ENCODE measurements at regions not wholly inside any gene's neighbourhood (a gene's known extent, or its start where the extent isn't known, plus 50 kb on each side); places are given as distances from the start of the nearest gene placed in this dataset.
"Not testable (repeated sequence)": the region's sequence is repeated elsewhere in the genome, so short reads cannot be mapped to it uniquely, and the experiment has no call there.

DNA sequence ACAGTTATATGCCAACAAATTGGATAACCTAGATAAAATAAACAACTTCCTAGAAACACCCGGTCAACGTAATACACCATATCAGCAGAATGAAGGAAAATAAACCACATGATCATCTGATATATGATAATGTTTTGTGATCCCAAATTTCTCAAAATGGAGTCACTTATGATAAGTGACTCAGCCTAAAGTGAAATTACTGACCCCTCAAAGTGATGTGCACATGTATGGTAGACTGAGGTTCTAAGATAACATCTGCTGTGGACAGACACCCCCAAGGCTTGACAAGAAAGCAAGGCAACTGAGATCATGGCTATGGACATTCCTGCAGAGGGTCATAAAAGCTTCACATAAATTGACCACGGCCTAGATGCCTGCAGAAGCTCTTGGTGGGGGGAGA, 105.1 kb upstream of the DCN start:
- no peak for DNase-seq (ENCODE audit: extremely low read depth in 1 of 2, low read depth in 1 of 2)

DNA sequence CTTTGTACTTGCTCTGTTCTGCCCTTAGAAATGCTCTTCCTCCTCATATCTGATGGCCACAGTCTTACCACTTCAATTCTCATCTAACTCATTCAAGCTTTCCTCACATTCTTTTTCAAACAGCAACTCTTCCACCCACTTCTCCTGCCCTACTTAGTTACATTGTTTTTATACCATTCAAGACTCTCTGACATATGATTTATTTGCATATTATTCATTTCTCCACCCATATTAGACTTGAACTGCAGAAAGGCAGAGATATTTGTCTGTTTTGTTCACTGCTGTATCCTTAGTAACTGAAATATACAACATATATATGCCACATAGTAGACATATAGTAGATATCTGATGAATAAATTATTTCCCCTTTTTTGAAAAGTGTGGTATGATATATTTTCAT, 95.5 kb upstream of the DCN start:
- no peak for DNase-seq (ENCODE audit: extremely low read depth in 1 of 2, low read depth in 1 of 2)

DNA sequence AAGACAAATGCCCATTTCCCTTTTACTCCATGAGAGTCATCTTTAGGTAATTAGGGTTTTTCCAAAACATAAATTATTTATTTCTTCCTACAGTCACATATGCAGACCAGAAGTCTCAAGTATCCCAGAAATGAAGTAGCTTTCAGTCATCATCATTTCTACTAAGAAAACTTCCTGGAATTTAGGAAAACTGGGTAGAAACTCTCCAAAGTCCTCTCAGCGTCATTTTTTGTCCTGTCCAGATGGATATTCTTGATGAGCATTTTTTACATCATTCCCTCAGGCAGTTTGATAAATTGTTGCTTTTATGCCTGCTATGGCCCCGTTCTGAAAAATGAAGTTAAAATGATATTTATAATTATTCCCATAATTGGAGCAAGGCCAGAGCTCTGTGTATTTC, 93.9 kb upstream of the DCN start:
- no peak for DNase-seq (ENCODE audit: extremely low read depth in 1 of 2, low read depth in 1 of 2)

DNA sequence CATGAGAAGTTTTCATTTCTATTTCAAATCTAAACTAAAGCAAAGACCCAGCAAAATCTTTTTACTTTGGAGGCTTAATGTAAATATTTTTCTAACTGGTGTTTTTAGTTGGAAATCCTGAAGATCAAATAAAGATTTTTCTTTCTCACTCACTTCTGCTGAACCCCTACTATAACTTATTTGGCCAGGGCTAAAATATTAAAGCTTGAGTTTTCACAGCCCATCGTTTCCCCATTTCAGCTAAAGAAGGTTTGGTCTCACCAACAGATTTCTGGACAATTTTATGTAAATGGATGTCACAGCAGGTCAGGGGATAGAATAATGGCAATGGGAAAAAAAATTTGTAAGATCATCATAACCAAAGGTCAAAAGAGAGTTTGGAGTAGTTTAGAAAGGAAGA, 92.7 kb upstream of the DCN start:
- DNase-seq (ENCODE audit: extremely low read depth in 1 of 2, low read depth in 1 of 2): no peak

DNA sequence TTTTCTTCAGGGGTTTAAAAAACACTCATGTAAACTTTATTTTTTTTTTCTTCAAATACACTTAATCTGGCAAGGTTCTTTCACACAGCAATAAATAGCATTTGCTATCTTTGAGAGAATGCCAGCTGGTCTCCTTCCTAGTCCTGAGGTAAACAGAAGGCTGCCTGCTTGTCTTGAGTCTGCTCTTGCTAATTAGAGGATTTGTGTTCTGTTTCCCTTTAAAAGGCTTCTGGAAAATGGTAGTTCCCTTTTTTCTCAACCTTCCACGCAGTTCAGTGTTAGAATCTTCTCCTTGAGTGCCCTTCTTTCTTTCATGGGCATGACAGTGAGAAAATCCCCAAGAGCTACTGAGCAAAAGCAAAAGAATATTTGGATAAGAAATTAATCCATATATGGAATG, 92.3 kb upstream of the DCN start:
- no peak for DNase-seq (ENCODE audit: extremely low read depth in 1 of 2, low read depth in 1 of 2)

DNA sequence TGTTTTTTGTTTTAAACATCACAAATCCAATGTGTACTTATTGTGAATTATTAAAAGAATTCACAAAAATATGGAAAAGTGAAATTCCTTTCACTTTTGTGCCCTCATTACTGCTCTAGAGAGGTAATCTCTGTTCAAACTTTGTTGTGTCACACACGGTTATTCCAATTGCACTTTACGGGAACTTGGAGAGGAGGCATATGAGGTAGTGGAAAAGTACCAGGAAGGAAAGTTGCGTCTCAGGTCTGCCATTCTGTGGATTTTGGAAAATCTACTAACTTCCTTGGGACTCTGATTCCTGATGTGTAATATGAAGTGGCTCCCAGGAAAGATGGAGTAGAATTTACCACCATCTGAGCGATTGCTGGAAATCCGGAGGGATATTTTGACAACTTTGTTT, 90.9 kb upstream of the DCN start:
- DNase-seq (ENCODE audit: extremely low read depth in 1 of 2, low read depth in 1 of 2): no peak

DNA sequence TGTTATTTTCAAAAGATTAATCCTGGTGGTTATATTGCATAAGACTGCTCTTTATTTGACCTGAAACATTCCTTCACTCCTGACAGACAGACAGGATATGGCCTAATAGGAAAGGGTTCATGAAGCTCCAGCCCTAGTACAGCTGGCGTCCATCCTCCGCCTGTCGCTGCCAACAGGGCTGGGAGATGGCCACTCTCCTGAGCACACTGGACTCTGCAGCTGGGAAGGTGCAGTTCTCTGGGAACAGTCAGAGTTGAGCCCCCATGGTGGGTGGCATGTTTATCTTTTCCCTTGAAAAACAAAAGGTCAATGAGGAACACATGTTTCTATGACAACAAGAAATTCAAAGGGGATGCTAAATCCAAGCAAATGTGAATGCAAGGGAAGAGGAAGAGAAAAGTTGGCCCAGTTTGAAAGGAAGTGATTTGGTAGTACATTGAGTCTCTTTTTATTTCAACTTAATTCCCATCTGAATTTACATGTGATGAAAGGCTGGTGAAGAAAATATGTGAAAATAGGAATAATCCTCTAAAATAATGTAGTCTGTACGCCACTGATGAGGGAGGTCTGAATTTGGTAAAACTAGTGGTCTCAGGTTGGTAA, 89.9 kb upstream of the DCN start:
- DNase-seq (ENCODE audit: extremely low read depth in 1 of 2, low read depth in 1 of 2): no peak

DNA sequence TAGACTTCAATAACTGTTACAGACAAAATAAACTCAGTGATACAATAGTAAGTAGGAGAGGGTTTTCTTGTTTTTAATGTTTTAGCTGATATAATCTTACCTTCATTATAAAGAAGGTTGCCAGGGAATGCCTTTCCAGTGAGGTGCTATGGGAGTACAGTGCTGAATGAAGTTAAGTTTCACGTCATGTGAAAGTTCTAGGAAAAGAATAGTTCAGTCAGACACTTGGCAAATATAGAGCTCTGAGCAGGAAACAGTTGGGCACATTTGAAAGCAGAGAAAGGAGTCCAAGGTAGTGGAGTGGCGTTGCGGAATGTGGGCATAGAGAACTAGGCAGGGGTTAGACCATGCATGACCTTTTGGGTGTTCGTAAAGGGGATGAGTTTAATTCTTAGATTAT, 88.6 kb upstream of the DCN start:
- DNase-seq (ENCODE audit: extremely low read depth in 1 of 2, low read depth in 1 of 2): no peak

DNA sequence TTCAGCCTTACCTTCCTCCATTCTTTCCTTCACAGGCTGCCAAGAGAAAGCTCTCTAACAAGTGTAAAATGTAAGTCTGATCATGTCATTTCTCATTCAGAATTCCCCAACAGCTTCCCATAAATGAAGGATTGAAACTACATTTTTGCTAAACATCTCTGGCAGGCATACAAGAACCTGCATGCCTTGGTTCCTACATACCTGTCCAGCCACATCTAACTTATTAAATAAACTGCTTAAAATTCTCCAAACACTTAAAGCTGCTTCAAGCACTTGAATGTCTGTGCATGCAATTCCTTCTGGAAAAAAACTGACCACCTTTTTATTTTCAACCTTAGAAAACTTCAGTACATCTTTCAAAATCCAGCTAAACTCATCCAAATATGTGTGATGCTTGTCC, 84.4 kb upstream of the DCN start:
- no peak for DNase-seq (ENCODE audit: extremely low read depth in 1 of 2, low read depth in 1 of 2)

DNA sequence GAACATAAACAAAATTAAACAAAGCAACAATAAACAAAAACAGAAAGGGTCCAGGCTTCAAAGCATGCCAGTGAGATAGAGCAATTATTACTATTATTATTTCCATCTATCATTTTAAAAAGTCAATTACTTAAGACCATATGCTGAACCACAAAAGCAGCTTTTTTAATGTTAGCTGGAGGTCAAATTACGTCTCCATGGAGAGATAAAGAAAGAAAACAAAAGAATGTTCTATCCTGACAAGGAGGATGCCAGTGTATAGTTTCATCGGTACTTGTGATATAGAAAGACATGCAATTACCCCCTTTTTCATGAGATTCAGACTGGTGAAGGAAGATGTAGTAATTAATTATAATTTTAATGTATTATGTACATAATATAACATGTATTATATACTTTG, 81.6 kb upstream of the DCN start:
- DNase-seq (ENCODE audit: extremely low read depth in 1 of 2, low read depth in 1 of 2): no peak

DNA sequence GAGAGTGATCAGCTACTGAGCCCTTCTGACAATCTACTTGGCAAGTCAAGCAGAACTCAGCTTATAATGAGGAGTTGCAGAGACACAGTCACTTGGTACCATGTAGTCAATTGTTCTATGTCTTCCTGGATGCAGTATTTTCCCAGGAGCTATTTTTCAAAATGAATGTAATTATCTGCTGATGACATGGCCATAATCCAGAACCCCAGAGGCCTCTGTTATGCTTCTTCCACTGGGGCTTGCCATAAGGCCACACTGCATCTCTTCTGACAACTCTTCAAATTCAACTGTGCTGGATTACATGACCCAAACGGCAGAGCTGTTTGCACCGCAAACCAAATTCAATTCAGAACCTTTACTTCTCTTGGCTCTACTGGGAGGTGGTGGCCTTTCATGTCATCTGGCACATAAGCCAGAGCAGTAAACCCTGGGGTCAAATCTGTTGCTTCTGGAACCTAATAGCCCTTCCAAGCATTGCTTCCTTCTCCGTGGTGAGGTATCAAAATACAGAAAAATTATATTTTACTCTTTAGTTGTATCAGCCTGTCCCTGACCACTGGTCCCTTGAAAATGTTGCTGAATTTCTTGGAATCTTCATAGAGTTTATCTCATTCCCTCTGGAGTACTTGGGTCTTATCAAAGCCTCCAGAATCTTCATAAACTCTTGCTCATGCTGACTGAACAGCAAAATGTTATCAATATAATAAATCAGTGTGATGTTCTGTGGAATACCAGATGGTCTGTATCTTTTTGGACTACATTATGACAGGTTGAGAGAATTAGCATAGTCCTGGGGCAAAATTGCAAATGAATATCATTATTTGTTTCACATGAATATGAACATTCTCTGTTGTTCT, 79.4 kb upstream of the DCN start:
- no peak for DNase-seq (ENCODE audit: extremely low read depth in 1 of 2, low read depth in 1 of 2)

DNA sequence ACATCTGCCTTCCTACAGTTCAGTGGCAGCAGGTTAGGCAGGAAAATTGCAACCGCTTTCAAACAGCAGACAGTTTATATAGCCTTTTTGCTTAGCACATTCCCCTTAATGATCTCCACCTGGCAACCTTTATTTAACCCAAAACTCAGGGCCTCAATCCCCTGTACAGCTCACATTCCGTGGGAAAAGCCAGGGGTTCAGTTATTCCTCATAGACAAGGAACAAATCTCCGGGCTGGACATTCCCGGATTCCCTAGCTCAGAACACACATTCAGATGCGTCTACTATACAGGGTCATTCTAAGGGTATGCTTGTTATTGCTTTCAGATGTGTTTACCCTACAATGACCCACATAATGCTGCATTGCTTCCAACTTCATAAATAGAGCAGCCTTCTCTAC, 73.8 kb upstream of the DCN start:
- no peak for DNase-seq (ENCODE audit: extremely low read depth in 1 of 2, low read depth in 1 of 2)

DNA sequence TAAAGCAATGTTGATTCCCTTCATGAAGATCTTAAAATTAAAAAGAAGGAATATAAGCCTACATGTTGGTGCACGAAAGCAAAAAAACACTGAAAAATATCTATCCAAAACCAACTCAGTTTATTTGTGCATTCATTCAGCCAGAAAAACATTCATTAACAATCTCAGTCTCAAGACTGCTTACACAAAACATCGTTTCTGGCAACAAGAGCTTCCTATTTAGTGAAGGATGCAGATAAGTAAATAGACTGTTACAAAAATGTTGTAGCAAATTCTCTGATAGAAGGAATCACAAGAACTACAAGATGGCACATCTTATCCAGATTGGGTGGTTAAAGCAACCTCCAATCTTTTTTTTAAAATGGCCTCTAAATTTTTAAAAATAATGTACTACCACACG, 69.7 kb upstream of the DCN start:
- DNase-seq (ENCODE audit: extremely low read depth in 1 of 2, low read depth in 1 of 2): no peak

DNA sequence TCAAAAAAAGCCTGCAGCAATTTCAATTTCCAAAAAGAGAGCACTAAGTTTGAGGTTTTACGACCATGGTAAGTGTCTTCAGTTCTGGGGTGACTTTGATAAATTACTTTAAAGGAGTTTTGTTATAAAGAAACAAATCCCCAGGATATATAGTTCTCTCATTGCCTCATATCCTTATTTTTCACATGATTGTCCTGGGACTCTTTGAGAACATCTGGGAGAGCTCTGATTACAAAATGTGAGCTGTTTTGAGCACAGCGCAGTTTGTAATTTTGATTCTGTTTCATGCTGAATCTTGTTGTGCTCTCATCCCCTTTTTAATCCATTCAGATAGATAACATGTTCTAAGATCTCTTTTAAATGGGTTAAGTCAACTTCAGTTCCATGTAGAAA, 67.7 kb upstream of the DCN start:
- DNase-seq (ENCODE audit: extremely low read depth in 1 of 2, low read depth in 1 of 2): no peak

DNA sequence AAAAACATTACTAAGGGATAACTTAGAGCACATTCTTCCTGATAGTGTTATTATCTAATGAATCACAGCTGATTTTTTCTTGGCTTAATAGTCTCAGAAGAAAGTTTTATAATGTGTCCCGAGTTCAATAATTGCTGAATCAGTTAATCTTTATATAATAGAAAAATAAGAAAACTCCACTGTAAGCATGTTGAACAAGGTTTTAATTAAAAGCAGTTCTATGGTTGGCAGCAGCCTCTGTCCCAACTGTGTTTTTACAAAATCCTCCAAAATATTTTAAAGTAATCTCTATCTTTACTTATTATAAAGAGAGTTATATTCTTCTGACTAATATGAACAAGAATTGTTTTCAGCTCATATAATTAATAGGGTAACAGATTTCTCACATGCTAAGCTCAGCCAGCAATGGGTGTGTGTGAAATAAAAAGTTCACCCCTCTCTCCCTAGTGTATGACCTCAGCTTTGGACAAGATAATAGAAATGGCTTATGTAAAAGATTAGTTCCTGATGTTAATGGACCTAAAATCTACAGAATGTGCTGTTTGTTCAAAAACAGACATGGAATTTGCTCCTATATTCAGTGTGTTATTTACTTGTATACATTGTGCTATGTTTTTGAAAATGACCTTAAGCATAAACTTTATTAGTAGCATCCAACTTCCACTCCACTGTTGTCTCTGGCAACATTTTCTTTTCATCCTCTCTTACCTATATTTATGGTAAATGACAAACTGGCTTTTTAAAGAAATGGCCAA, 67.1 kb upstream of the DCN start:
- no peak for DNase-seq (ENCODE audit: extremely low read depth in 1 of 2, low read depth in 1 of 2)

DNA sequence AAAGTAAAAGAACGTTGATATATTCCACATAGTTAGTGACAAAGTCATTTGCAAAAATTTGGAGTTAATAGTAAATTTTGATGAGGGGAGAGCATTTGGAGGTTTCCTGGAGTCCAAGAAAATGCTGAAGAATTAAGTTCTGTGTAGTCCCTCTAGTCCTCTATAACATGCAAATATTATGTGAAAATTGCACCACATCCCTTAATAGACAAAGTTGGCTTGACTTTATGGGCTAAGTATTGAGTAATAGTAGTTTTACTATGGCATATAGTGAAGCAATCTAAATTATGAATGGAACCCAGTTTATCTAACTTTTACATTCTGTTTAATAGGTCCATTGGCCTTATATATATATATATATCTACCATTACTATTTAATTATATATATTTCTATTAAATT, 66.4 kb upstream of the DCN start:
- DNase-seq (ENCODE audit: extremely low read depth in 1 of 2, low read depth in 1 of 2): no peak

DNA sequence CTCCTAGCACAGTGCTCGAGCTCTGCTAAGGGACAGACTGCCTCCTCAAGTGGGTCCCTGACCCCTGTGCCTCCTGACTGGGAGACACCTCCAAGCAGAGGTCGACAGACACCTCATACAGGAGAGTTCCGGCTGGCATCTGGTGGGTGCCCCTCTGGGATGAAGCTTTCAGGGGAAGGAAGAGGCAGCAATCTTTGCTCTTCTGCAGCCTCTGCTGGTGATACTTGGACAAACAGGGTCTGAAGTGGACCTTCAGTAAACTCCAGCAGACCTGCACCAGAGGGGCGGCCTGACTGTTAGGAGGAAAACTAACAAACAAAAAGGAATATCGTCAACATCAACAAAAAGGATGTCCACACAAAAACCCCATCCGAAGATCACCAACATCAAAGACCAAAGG, 60.6 kb upstream of the DCN start:
- not testable (repeated sequence) for DNase-seq (ENCODE audit: extremely low read depth in 1 of 2, low read depth in 1 of 2)

DNA sequence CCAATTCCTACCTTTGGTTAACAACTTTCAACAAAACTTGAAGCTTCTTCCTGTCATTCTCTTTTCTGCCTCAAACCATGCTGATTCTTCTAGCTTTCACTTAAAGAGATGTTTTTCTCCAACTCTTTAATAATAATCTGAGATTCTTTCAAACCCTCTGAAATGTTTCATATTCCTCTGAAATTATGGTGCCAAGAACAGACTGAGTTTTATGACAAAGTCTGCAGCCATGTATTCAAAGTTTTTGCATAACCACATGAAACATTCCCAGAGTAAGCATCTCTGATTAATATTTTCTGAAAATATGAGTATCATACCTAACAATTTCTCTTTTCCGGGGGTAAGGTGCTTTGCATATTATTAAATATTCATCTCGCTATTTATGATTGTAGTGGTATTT, 59.1 kb upstream of the DCN start:
- DNase-seq (ENCODE audit: extremely low read depth in 1 of 2, low read depth in 1 of 2): no peak

DNA sequence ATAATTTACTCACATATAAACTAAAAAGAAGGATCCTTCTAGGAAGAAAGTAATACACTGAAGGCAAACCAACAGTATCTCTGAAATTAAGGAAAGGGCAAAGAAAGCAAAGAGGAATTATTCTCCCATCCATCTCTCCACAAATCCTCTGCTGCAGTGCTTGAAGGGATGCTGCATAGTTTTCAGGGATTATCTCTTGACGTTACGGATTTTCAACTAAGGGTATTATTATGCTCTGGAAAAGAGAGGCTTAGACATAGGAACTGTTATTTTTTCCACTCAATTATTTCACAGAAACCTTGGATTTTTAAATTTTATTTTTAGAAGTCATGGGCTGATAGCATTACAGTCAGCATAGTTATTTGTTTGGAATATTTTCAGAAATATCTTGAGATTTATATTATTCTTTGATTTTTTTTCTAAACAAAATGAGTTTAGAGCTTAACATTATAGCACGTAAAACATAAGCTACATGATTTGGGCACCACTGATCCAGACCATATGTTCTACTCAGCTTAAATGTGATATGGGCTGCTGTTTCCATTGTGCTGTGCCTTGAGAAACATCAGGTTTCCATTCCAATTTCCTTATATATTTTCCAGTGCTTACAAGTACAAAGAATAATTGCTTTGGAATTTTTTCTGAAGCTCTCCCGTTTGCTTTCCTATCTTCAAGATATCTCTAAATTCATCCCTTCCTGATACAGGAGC, 57.9 kb upstream of the DCN start:
- DNase-seq (ENCODE audit: extremely low read depth in 1 of 2, low read depth in 1 of 2): no peak

DNA sequence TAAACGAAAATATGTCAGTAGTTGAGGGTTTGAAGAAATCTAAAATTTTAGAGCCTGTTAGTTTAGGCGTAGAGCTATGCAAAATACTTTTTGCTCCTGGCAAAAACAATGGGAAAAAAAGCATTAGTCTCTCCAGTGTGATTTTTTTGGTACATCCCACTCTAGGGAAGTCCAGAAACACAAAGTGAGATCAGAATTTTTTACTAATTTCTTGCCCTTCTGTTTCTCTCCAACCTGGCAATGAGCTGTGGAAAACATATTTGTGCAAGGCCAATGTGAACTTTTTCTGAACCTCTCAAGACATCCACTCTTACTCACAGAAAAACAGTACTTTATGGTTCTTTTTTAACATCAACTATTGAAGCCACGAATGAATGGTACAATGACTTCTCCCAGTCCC, 56.9 kb upstream of the DCN start:
- DNase-seq (ENCODE audit: extremely low read depth in 1 of 2, low read depth in 1 of 2): no peak

Data from stimulated activated CD8-positive, alpha-beta memory T cell treated with anti-CD3 and anti-CD28 coated beads, Interleukin-7, amount 100 ng/mL, for 48 hours (primary cell).